Fibroblast of mammary gland (primary cell): ENCODE measurements at regions not wholly inside any gene's neighbourhood (a gene's known extent, or its start where the extent isn't known, plus 50 kb on each side); places are given as distances from the start of the nearest gene placed in this dataset.
"Not testable (repeated sequence)": the region's sequence is repeated elsewhere in the genome, so short reads cannot be mapped to it uniquely, and the experiment has no call there.

Experiments
- DNase-seq: peaks from one replicate; pipeline ENCODE4 v3.0.0-alpha.2; 2010; ENCODE audit warnings: low read depth
- H3K4me3 ChIP-seq: 2 replicates; pipeline ENCODE4 v1.5.1; 2011; ENCODE audit warnings: low read depth, mild to moderate bottlenecking, low read length, moderate library complexity; ENCODE audit not compliant: control insufficient read depth
- TF ChIP-seq, protein P1 (sequence below): conservative IDR thresholded peaks from 2 replicates; pipeline ENCODE4 v1.5.1; 2011; ENCODE audit warnings: low read depth, low read length, inconsistent platforms; ENCODE audit not compliant: control insufficient read depth, insufficient read depth

- TF ChIP-seq, protein P1, sequence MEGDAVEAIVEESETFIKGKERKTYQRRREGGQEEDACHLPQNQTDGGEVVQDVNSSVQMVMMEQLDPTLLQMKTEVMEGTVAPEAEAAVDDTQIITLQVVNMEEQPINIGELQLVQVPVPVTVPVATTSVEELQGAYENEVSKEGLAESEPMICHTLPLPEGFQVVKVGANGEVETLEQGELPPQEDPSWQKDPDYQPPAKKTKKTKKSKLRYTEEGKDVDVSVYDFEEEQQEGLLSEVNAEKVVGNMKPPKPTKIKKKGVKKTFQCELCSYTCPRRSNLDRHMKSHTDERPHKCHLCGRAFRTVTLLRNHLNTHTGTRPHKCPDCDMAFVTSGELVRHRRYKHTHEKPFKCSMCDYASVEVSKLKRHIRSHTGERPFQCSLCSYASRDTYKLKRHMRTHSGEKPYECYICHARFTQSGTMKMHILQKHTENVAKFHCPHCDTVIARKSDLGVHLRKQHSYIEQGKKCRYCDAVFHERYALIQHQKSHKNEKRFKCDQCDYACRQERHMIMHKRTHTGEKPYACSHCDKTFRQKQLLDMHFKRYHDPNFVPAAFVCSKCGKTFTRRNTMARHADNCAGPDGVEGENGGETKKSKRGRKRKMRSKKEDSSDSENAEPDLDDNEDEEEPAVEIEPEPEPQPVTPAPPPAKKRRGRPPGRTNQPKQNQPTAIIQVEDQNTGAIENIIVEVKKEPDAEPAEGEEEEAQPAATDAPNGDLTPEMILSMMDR, result no peak
- DNase-seq, result no peak
- H3K4me3 ChIP-seq, result no peak overlapping the region
Measured at GRCh38 chr4:124454772-124455270, 257.7 kb downstream of the ANKRD50 start.

DNA sequence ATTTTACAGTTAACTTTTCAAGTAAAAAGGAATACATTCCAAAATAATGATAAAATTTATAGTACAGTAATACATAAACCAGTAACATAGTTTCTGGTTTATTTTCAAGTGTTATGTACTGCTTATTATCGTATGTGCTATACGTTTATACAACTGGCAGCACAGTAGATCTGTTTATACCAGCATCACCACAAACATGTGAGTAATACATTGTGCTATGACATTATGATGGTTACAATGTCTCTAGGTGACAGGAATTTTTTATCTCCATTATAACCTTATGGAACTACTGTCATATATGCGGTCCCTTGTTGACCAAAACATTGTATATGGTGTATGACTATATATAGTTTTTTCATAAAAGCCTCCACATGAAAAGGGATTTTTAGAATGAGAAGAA, 256.9 kb downstream of the ANKRD50 start:
- DNase-seq, result no peak
- TF ChIP-seq, protein P1, result no peak
- no peak overlapping the region for H3K4me3 ChIP-seq

DNA sequence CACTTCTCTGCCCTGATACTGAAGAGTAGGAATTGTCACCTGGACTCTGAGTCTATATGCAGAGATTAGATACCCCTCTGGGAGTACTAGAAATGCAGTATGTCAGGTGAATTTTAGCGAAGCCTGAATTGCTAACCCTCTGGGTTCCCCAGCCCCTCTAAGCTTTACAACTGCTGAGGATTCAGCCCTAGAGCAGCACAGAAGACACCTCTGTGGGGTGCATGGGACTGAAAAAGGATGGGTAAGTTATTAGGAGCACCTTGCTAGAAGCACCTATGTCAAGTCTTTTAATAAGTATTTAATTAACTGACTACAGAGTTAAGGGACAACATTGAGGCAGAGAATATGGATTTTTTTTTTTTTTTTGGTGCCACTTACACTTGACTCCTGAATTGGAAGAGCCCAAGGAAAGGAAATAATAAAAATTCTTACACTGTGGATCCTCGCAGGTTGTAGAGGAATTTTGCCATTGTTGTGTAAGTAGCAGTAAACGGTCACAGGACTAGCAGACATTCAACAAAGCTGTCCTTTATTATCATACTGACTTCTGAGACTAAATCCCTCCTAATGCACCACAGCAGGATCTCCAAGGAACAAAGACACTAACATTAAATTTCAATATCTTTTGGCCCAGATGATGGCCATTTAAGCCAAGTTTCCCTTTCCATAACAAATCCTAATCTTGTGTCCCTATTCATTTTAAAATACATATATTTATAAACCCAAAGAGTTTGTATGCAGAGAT, 253.2 kb downstream of the ANKRD50 start:
- no peak for DNase-seq
- H3K4me3 ChIP-seq, result no peak overlapping the region
- TF ChIP-seq, protein P1, result no peak

GRCh38 chr4:124459941-124460310, 252.6 kb downstream of the ANKRD50 start:
- DNase-seq, result peak; percentile 15
- TF ChIP-seq, protein P1, result no peak

GRCh38 chr4:124461592-124461991, 250.9 kb downstream of the ANKRD50 start:
- DNase-seq, result peak; percentile 12

More at GRCh38 chr4:124459941-124460310, 252.6 kb downstream of the ANKRD50 start:
- H3K4me3 ChIP-seq, result no peak overlapping the region

GRCh38 chr4:124462954-124463828, 249.3 kb downstream of the ANKRD50 start:
- no peak for DNase-seq
- TF ChIP-seq, protein P1, result no peak
- H3K4me3 ChIP-seq, result no peak overlapping the region

More at GRCh38 chr4:124461592-124461991, 250.9 kb downstream of the ANKRD50 start:
- H3K4me3 ChIP-seq, result not testable (repeated sequence)

- TF ChIP-seq, protein P1, result no peak
- DNase-seq, result no peak
- no peak overlapping the region for H3K4me3 ChIP-seq
Measured at GRCh38 chr4:124464836-124465235, 247.7 kb downstream of the ANKRD50 start.
